GM23338 (cell line): ENCODE measurements at regions not wholly inside any gene's neighbourhood (a gene's known extent, or its start where the extent isn't known, plus 50 kb on each side); places are given as distances from the start of the nearest gene placed in this dataset.

Experiments used
- CREB1 ChIP-seq: fragments of 250-450 bp; sonication (Bioruptor Pico); IDR thresholded peaks from 2 replicates; pipeline ENCODE4 v1.5.0; 2020; ENCODE audit warnings: low read depth, mild to moderate bottlenecking, moderate library complexity
- CTCF ChIP-seq, 2 experiments: fragments of 200-600 bp in 1 of 2; sonication (generic) in 1 of 2; conservative IDR thresholded peaks; 2 replicates each; pipeline versions ENCODE4 v1.5.1 to v1.6.1; 2016 to 2017; ENCODE audit warnings: antibody characterized with exemption in 2 of 2, low read depth in 2 of 2, mild to moderate bottlenecking in 2 of 2, moderate library complexity in 1 of 2
- EZH2phosphoT487 ChIP-seq: fragments of 200-600 bp; sonication (generic); IDR thresholded peaks from one replicate; pipeline ENCODE4 v1.8.1; 2018; ENCODE audit warnings: antibody characterized with exemption; ENCODE audit not compliant: unreplicated experiment
- JUNB ChIP-seq: IDR thresholded peaks from one replicate; pipeline ENCODE4 v1.6.1; 2016; ENCODE audit warnings: antibody characterized with exemption; ENCODE audit not compliant: unreplicated experiment
- POLR2AphosphoS5 ChIP-seq: IDR thresholded peaks from 2 replicates; pipeline ENCODE4 v1.6.1; 2016; ENCODE audit warnings: antibody characterized with exemption, low read depth
- REST ChIP-seq: IDR thresholded peaks from one replicate; pipeline ENCODE4 v1.6.1; 2018; ENCODE audit warnings: antibody characterized with exemption; ENCODE audit not compliant: unreplicated experiment
- STAT1 ChIP-seq: IDR thresholded peaks from one replicate; pipeline ENCODE4 v1.6.1; 2016; ENCODE audit warnings: antibody characterized with exemption; ENCODE audit not compliant: unreplicated experiment

- TF ChIP-seq CTCF (conservative IDR thresholded peaks at IDR 0.05; ENCODE audit: low read depth in 2 of 2): no peak
- TF ChIP-seq POLR2AphosphoS5: no peak
- no peak for TF ChIP-seq REST
- no peak for TF ChIP-seq EZH2phosphoT487
- no peak for TF ChIP-seq STAT1
- TF ChIP-seq CREB1 (CRISPR knock-in tag): no peak
- TF ChIP-seq JUNB: no peak
Observed at GRCh38 chr21:14841511-14842472, 223.0 kb downstream of the NRIP1 start.
